Ishikawa (cell line): ENCODE measurements at regions not wholly inside any gene's neighbourhood (a gene's known extent, or its start where the extent isn't known, plus 50 kb on each side); places are given as distances from the start of the nearest gene placed in this dataset.

Experiments
- CREB1 ChIP-seq: IDR thresholded peaks from 2 replicates; pipeline ENCODE4 v1.6.1; 2012; ENCODE audit warnings: low read depth
- EGR1 ChIP-seq: IDR thresholded peaks from 2 replicates; pipeline ENCODE4 v1.6.1; 2012
- EP300 ChIP-seq: IDR thresholded peaks from 2 replicates; pipeline ENCODE4 v1.6.1; 2012; ENCODE audit warnings: borderline replicate concordance
- FOXM1 ChIP-seq: IDR thresholded peaks from 2 replicates; pipeline ENCODE4 v1.6.1; 2012; ENCODE audit warnings: low read depth, borderline replicate concordance
- RAD21 ChIP-seq: IDR thresholded peaks from 2 replicates; pipeline ENCODE4 v1.6.1; 2012; ENCODE audit warnings: low read depth
- TAF1 ChIP-seq: IDR thresholded peaks from 2 replicates; pipeline ENCODE4 v1.6.1; 2012; ENCODE audit warnings: low read depth, mild to moderate bottlenecking
- TEAD4 ChIP-seq: IDR thresholded peaks from 2 replicates; pipeline ENCODE4 v1.6.1; 2012
- YY1 ChIP-seq: IDR thresholded peaks from 2 replicates; pipeline ENCODE4 v1.6.1; 2012; ENCODE audit warnings: low read depth
- ZBTB7A ChIP-seq: IDR thresholded peaks from 2 replicates; pipeline ENCODE4 v1.6.1; 2012; ENCODE audit warnings: low read depth
- TF ChIP-seq, protein P1 (sequence below): IDR thresholded peaks from 2 replicates; pipeline ENCODE4 v1.6.1; 2012
- TF ChIP-seq, protein P2 (sequence below): IDR thresholded peaks from 2 replicates; pipeline ENCODE4 v1.6.1; 2012; ENCODE audit warnings: low read depth, mild to moderate bottlenecking
- TF ChIP-seq, protein P3 (sequence below): IDR thresholded peaks from 2 replicates; pipeline ENCODE4 v1.6.1; 2012

DNA sequence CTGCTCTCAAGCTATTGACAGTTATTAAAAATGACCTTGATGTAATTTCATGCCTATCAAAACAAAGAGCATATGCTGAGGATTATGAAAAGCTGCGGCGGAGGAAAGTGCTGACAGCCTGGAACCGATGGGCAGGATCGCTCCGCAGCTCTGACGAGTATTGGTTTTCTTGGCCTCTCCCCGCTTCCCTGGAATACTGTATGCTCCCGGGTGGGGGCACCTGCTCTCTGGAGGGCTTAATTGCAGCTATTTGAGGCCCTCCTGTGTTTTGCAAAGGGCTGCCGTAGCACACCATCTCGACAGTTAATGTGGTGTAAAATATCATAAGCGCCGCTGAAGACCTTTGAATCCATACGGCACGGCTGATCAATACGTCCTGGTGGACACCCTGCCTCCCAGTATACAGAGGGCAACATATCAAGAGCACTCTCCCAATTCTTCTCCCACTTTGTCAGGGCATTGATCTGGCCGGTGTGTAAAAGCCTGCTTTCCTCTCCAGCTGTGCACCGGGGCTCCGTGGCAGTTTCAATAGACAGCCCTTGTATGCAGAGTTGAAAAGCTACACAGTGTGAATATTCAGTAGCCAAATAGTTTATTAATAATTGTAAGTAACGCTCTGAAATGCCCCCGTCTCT is 662.4 kb downstream of the GALR1 start:
- TF ChIP-seq CREB1 (no peak), FOXM1 (no peak), ZBTB7A (no peak), YY1 (no peak), EP300 (no peak), TAF1 (no peak), TEAD4 (no peak), RAD21 (no peak), EGR1 (no peak)
- TF ChIP-seq, protein P1, sequence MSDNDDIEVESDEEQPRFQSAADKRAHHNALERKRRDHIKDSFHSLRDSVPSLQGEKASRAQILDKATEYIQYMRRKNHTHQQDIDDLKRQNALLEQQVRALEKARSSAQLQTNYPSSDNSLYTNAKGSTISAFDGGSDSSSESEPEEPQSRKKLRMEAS: no peak
- TF ChIP-seq, protein P2, sequence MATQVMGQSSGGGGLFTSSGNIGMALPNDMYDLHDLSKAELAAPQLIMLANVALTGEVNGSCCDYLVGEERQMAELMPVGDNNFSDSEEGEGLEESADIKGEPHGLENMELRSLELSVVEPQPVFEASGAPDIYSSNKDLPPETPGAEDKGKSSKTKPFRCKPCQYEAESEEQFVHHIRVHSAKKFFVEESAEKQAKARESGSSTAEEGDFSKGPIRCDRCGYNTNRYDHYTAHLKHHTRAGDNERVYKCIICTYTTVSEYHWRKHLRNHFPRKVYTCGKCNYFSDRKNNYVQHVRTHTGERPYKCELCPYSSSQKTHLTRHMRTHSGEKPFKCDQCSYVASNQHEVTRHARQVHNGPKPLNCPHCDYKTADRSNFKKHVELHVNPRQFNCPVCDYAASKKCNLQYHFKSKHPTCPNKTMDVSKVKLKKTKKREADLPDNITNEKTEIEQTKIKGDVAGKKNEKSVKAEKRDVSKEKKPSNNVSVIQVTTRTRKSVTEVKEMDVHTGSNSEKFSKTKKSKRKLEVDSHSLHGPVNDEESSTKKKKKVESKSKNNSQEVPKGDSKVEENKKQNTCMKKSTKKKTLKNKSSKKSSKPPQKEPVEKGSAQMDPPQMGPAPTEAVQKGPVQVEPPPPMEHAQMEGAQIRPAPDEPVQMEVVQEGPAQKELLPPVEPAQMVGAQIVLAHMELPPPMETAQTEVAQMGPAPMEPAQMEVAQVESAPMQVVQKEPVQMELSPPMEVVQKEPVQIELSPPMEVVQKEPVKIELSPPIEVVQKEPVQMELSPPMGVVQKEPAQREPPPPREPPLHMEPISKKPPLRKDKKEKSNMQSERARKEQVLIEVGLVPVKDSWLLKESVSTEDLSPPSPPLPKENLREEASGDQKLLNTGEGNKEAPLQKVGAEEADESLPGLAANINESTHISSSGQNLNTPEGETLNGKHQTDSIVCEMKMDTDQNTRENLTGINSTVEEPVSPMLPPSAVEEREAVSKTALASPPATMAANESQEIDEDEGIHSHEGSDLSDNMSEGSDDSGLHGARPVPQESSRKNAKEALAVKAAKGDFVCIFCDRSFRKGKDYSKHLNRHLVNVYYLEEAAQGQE: no peak
- TF ChIP-seq, protein P3, sequence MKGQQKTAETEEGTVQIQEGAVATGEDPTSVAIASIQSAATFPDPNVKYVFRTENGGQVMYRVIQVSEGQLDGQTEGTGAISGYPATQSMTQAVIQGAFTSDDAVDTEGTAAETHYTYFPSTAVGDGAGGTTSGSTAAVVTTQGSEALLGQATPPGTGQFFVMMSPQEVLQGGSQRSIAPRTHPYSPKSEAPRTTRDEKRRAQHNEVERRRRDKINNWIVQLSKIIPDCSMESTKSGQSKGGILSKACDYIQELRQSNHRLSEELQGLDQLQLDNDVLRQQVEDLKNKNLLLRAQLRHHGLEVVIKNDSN: no peak
